Stimulated activated effector memory CD8-positive, alpha-beta T cell treated with anti-CD3 and anti-CD28 coated beads, Interleukin-12 subunit alpha, Interleukin-12 subunit beta, amount 100 ng/mL, for 72 hours (primary cell): ENCODE measurements at regions not wholly inside any gene's neighbourhood (a gene's known extent, or its start where the extent isn't known, plus 50 kb on each side); places are given as distances from the start of the nearest gene placed in this dataset.

ENCODE experiments used
- ATAC-seq: fragments of 150-1000 bp; cut with Tn5 transposase; 2 replicates; pipeline ENCODE4 v1.10.0; 2021
- DNase-seq, 2 donors: peaks; one replicate each; pipeline ENCODE4 v3.0.0; 2021 to 2022; ENCODE audit warnings: low spot score in 2 of 2
- H3K27ac Mint-ChIP-seq: one replicate; pipeline ENCODE4 v1.8.0; 2022; ENCODE audit warnings: mild to moderate bottlenecking, mixed read lengths
- H3K36me3 Mint-ChIP-seq: one replicate; pipeline ENCODE4 v1.8.0; 2022; ENCODE audit warnings: mild to moderate bottlenecking, mixed read lengths
- H3K4me1 Mint-ChIP-seq: one replicate; pipeline ENCODE4 v1.8.0; 2022; ENCODE audit warnings: mixed read lengths
- H3K4me3 Mint-ChIP-seq: one replicate; pipeline ENCODE4 v1.8.0; 2022; ENCODE audit warnings: mild to moderate bottlenecking, mixed read lengths
- H3K9me3 Mint-ChIP-seq: one replicate; pipeline ENCODE4 v1.8.0; 2022; ENCODE audit warnings: mixed read lengths

DNA sequence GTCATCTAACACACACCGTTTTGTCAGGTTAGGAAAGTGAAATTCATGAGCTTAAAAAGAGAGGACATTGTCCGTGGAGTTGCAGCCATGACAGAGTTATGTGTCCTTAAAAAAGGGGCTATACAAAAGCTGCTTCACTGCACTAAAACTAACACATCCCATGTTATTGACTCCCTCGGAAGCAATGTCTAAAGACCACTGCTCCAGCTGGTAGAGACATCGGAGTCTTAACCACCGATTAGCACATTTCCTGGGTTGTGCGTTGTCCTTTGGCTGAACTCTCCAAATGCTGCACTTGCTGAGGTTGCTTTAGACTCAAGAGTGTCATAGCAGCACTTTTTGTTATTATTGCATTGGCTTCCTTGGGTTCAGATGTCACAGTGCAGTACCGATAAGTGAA, 128.3 kb upstream of the C9orf72 start:
- Mint-ChIP-seq H3K9me3 (peaks cover 2% of the 10 kb centered on the region), H3K4me1 (no peaks in the 10 kb centered on the region), H3K4me3 (no peak overlapping the region), H3K36me3 (no peaks in the 10 kb centered on the region), H3K27ac (no peak overlapping the region)
- no peak for DNase-seq
- no peak for ATAC-seq

DNA sequence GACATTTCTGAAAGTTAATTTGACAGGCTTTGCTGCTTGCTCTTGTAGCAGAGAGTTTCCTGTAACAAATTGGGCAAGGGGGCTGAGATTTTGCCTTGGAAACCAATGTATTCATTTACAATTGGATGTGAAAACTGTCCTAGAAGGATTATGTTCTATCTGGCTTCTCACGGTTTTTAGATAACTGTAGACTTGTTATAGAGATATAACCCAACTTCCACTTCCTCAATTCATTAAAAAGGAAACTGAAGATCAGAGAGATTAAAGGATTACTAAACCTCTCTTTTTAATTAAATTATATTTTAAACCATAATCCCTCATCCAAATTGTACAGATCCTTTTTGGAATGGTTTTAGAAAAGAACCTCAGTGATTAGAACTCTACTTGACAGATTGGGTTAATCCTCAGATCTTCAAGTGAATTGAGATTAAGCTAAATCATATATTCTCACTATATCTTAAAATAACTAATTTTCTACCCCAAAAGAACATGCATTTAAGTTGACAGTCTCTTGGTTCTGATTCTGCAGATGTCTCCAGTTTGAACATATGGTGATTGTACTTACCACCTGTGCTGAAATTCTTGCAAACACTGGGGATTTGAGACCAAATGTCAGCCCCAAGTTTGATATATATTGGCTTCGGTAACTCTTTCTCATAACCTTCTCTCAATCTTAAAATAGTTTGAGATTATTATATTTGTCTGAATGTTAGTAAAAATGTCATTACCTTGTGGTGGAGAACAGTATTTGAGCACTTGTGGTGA, 130.1 kb upstream of the C9orf72 start:
- Mint-ChIP-seq H3K27ac (no peak overlapping the region), H3K9me3 (peaks cover 2% of the 10 kb centered on the region), H3K4me1 (no peaks in the 10 kb centered on the region), H3K36me3 (no peaks in the 10 kb centered on the region), H3K4me3 (no peak overlapping the region)
- DNase-seq (no peak), ATAC-seq (no peak)

DNA sequence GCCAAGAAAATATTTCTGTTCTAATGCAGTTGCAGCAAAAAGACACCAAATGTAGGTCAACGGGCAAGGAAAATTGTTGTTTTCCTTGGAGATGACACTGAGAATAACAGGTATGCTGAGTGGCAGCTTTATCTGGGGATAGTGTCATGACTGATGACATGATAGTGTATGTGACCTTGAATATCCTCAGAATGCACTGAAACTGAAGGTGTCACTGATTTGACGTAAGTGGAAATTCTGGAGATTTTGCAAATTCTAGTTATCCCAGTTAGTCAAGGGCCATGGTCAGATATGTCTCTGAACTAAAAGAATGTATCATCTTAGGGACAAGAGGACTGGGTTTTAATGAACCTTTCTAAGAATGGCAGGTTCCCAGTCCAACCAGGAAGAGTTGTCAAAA, 138.0 kb upstream of the C9orf72 start:
- H3K27ac Mint-ChIP-seq: no peak overlapping the region
- ATAC-seq: no peak
- H3K9me3 Mint-ChIP-seq: peaks cover 8% of the 10 kb centered on the region
- H3K4me1 Mint-ChIP-seq: no peaks in the 10 kb centered on the region
- H3K4me3 Mint-ChIP-seq: no peak overlapping the region
- H3K36me3 Mint-ChIP-seq: no peaks in the 10 kb centered on the region
- DNase-seq: no peak

DNA sequence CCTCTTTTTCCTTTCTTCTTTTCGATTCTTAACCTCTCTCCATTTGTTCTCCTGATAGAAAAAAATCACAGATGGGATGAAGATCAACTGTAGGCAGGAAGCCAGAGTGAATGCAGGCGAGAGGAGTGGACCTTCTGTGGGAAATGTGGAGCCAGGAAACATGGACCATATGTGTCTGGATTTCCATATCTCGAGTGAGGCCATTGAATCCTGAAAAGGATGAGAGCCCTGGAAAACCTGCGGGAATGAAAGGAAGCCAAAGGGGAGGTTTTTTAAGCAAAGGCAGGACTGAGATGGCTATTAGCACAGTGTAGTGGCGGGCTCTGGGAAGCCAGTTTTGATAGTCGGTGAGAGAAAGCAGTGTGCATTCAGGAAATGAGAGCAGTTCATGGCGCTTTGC, 139.5 kb upstream of the C9orf72 start:
- Mint-ChIP-seq H3K4me1 (no peaks in the 10 kb centered on the region), H3K4me3 (no peak overlapping the region), H3K27ac (no peak overlapping the region), H3K36me3 (no peaks in the 10 kb centered on the region), H3K9me3 (peaks cover 8% of the 10 kb centered on the region)
- ATAC-seq (no peak), DNase-seq (no peak)

DNA sequence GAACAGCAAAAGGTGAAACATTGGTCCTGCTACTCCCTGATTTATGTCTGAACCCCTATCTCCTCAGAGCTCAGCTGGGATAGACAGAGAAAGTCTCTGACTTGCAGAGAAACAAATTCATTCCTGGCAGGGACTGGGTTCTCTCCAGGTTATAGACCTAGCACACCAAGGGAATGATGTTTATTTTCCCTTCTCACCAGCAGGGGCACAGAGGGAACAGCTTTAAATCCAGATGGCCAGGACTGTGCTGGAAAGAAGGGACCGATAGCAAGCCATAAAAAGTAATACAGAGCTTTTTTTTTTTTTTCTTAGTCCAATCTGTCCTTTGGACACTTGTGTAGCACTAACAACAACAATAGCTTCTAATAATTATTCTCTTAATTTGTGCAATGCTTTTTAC, 141.1 kb upstream of the C9orf72 start:
- Mint-ChIP-seq H3K4me3 (no peak overlapping the region), H3K27ac (no peak overlapping the region), H3K9me3 (peaks cover 5% of the 10 kb centered on the region), H3K36me3 (no peaks in the 10 kb centered on the region), H3K4me1 (no peaks in the 10 kb centered on the region)
- DNase-seq (no peak), ATAC-seq (no peak)

GRCh38 chr9:27715651-27716050, 142.4 kb upstream of the C9orf72 start:
- H3K9me3 Mint-ChIP-seq: peaks cover 3% of the 10 kb centered on the region
- DNase-seq: no peak
- H3K4me3 Mint-ChIP-seq: no peak overlapping the region
- peak; percentile 31 for ATAC-seq
- no peaks in the 10 kb centered on the region for H3K4me1 Mint-ChIP-seq
- no peaks in the 10 kb centered on the region for H3K36me3 Mint-ChIP-seq
- H3K27ac Mint-ChIP-seq: no peak overlapping the region

- DNase-seq: no peak
- Mint-ChIP-seq H3K4me3 (no peak overlapping the region), H3K4me1 (no peaks in the 10 kb centered on the region), H3K36me3 (no peaks in the 10 kb centered on the region), H3K27ac (no peak overlapping the region), H3K9me3 (peaks cover 3% of the 10 kb centered on the region)
- no peak for ATAC-seq
Observed at GRCh38 chr9:27717991-27718390, 144.7 kb upstream of the C9orf72 start.

- H3K4me3 Mint-ChIP-seq: no peak overlapping the region
- DNase-seq (no peak), ATAC-seq (no peak)
- no peaks in the 10 kb centered on the region for H3K4me1 Mint-ChIP-seq
- no peak overlapping the region for H3K27ac Mint-ChIP-seq
- H3K36me3 Mint-ChIP-seq: no peaks in the 10 kb centered on the region
- peaks cover 3% of the 10 kb centered on the region for H3K9me3 Mint-ChIP-seq
Observed at GRCh38 chr9:27719711-27720110, 146.4 kb upstream of the C9orf72 start.

GRCh38 chr9:27722866-27723265, 149.6 kb upstream of the C9orf72 start:
- no peaks in the 10 kb centered on the region for H3K4me1 Mint-ChIP-seq
- ATAC-seq: no peak
- H3K36me3 Mint-ChIP-seq: no peaks in the 10 kb centered on the region
- no peaks in the 10 kb centered on the region for H3K9me3 Mint-ChIP-seq
- no peak for DNase-seq
- H3K4me3 Mint-ChIP-seq: no peak overlapping the region
- no peak overlapping the region for H3K27ac Mint-ChIP-seq

GRCh38 chr9:27726244-27727081, 153.2 kb upstream of the C9orf72 start:
- H3K27ac Mint-ChIP-seq: no peak overlapping the region
- DNase-seq (peak in 1 of 2 donors; percentile 51), ATAC-seq (peak; percentile 52)
- H3K4me1 Mint-ChIP-seq: no peaks in the 10 kb centered on the region
- H3K36me3 Mint-ChIP-seq: no peaks in the 10 kb centered on the region
- H3K4me3 Mint-ChIP-seq: no peak overlapping the region
- H3K9me3 Mint-ChIP-seq: no peaks in the 10 kb centered on the region

- Mint-ChIP-seq H3K9me3 (peaks cover 3% of the 10 kb centered on the region), H3K4me3 (no peak overlapping the region), H3K36me3 (no peaks in the 10 kb centered on the region), H3K4me1 (no peaks in the 10 kb centered on the region), H3K27ac (no peak overlapping the region)
- no peak for DNase-seq
- ATAC-seq: no peak
Observed at GRCh38 chr9:27732494-27732893, 159.2 kb upstream of the C9orf72 start.

DNA sequence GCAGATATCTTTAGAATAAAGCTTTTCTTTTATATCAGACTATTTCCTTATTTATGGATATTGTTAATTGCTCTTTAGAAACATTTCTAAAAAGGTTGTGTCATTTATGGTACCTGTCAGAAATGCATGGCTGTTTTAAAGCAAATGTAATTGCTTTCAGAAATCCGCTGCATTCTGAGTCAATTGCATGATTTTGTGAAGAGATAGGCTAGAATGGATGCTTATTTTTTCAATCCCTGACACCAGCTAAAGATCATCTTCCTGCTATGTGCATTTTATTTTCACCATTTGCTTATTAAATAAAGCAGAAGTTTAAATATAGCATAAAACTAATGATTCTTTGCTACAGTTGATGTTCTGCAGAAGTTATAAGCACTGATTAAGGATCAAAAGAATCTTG, 170.2 kb upstream of the C9orf72 start:
- Mint-ChIP-seq H3K9me3 (peaks cover 6% of the 10 kb centered on the region), H3K36me3 (no peaks in the 10 kb centered on the region), H3K4me1 (no peaks in the 10 kb centered on the region), H3K27ac (no peak overlapping the region), H3K4me3 (no peak overlapping the region)
- DNase-seq (no peak), ATAC-seq (no peak)

DNA sequence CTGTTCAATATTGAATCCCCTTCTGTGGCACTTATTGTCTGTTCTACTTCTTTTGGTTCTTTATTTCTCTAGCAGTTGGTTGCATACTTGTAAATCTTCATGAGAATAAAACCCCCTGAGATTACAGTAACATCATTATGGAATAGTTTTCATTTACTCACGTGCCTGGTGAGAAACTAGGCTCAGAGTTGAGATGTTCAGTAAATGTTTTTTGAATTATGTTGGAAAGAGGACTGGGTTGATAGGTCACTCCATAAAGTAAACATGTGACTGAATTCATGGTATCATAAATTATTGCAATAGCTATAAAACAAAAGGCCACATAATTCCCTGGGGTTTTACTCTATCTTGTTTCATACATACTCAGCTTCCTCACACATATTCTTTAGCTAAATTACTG, 174.2 kb upstream of the C9orf72 start:
- Mint-ChIP-seq H3K4me1 (no peaks in the 10 kb centered on the region), H3K27ac (no peak overlapping the region), H3K9me3 (no peaks in the 10 kb centered on the region), H3K36me3 (no peaks in the 10 kb centered on the region), H3K4me3 (no peak overlapping the region)
- ATAC-seq (no peak), DNase-seq (no peak)

- Mint-ChIP-seq H3K4me3 (no peak overlapping the region), H3K27ac (no peak overlapping the region)
- no peak for DNase-seq
Observed at GRCh38 chr9:27749838-27750237, 176.6 kb upstream of the C9orf72 start.

DNA sequence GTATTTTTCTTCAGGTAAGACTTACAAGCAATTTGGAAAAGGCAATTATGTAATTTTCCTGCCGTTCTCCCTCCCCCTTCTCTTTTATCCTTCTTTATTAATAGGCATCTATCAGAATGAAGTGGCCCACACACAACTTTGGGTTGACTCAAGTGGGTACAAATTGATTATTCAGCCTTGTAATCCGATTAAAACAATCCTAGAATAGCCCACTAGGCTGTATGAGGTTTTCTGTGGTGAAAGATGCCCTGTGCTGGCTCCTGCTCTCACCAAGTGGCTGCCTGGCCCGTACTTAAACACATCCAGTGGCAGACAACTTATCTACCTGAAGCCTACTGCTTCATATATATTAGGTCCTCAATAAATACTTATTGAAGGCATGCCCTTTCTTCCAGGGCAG, 177.3 kb upstream of the C9orf72 start:
- DNase-seq (no peak), ATAC-seq (no peak)
- Mint-ChIP-seq H3K4me3 (no peak overlapping the region), H3K36me3 (no peaks in the 10 kb centered on the region), H3K27ac (no peak overlapping the region), H3K4me1 (no peaks in the 10 kb centered on the region), H3K9me3 (no peaks in the 10 kb centered on the region)

More at GRCh38 chr9:27749838-27750237, 176.6 kb upstream of the C9orf72 start:
- H3K36me3 Mint-ChIP-seq: no peaks in the 10 kb centered on the region
- H3K9me3 Mint-ChIP-seq: no peaks in the 10 kb centered on the region
- no peak for ATAC-seq
- no peaks in the 10 kb centered on the region for H3K4me1 Mint-ChIP-seq

DNA sequence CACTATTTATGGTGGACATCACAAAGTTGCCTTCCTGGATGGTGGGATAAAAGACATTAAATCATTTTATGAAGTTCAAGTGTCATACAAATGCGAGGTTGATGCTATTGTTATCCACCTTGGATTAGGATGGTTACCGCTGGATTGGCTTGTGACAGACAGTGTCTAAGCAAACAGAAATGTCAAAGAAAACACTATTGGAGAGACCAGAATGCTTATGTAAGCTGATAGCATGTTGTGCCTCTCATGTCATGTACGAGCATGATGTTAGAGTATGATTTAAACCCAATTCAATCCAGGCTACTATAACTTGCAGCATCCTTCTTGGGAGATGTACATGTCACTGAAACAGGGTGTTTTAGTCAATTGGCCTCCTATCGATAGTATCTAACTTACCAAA, 178.8 kb upstream of the C9orf72 start:
- DNase-seq: no peak
- H3K9me3 Mint-ChIP-seq: no peaks in the 10 kb centered on the region
- no peak overlapping the region for H3K27ac Mint-ChIP-seq
- no peaks in the 10 kb centered on the region for H3K4me1 Mint-ChIP-seq
- no peaks in the 10 kb centered on the region for H3K36me3 Mint-ChIP-seq
- ATAC-seq: no peak
- H3K4me3 Mint-ChIP-seq: no peak overlapping the region
